NCI-H128 (cell line): ENCODE measurements at regions not wholly inside any gene's neighbourhood (a gene's known extent, or its start where the extent isn't known, plus 50 kb on each side); places are given as distances from the start of the nearest gene placed in this dataset.
"Not testable (repeated sequence)": the region's sequence is repeated elsewhere in the genome, so short reads cannot be mapped to it uniquely, and the experiment has no call there.

ENCODE experiments used
- DNase-seq: peaks from one replicate; lab custom pipeline; 2025; ENCODE audit not compliant: unreplicated experiment; lab: John Stamatoyannopoulos, UW

DNA sequence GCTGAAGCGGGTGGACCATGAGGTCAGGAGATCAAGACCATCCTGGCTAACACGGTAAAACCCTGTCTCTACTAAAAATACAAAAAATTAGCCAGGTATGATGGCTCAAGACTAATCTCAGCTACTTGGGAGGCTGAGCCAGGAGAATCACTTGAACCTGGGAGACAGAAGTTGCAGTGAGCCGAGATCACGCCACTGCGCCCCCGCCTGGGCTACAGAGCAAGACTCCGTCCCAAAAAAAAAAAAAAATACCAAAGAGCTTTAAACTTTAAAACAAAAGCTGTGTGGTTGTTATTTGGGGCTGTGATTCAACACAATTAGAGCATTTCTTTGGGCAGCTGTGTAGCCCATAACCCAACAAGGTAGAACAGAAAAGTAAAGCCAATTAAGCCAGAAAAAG is 259.9 kb downstream of the GALC start:
- DNase-seq: not testable (repeated sequence)

DNA sequence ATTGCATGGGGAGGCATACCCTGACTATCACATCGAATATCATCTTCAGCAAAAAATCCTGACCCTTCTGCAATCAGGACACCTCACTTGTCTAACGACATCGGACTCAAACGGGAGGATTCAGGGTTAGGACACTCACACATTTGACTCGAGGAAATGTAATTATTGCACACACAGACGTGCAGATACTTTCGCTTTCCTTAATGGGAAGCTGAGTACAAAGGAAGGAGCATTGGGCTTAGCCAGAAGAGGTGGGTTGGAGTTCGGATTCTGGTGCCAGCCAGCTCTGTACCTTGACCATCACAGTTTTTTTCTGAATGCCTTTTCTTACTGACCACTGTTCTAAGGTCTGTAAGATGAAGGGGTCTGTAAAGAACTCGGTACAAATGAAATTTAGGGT is 260.4 kb downstream of the GALC start:
- no peak for DNase-seq

DNA sequence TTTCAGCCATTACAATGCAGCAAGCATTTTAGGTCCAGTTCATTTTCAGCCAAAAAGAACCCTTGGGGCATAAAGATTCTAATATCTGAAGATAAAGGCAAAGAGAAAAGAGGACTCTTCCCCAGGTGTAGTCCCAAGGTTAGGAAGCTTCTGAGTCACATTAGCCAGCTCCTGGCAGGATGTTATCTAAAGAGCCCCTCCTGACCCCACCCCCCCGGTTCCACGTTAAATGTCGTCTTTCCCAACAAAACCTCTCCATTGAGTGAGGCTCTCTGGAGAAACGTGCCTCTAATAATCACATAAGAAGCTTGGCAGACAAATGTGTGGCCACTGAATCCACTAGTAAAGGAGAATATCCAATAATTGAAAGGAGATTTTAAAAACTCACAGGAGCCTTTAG is 267.7 kb downstream of the GALC start:
- no peak for DNase-seq

DNA sequence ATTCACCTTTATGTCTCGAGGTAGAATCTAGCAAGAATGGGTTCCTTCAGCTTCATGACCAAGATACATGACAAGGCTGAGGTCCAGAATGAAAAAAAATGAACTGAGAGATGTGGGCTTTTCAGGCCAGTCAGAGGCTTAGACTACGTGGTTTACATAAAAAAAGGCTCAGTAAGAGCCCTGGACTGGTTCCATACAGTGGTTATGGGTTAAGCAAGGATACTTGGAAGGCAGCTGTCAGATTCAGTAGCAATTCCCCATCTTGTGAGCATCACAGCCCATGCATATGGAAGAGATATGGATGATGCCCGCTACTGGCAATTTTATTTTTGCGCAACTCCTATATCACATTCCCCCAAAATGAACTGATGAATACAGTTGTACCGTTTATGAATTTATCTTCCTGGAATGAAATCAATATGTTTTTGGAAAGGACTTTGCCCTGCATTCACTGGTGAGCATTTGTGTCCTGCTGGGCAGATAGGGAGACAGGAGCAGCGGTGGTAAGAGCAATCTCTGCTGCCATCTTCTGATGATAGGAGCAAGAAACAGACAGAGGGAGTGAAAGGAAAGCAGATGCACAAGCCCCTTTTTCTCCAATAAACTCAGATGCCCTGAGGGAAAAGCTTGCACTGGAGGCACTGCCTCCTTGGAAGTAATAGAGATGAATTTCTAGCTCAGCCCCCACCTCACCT is 280.4 kb downstream of the GALC start:
- DNase-seq: no peak

DNA sequence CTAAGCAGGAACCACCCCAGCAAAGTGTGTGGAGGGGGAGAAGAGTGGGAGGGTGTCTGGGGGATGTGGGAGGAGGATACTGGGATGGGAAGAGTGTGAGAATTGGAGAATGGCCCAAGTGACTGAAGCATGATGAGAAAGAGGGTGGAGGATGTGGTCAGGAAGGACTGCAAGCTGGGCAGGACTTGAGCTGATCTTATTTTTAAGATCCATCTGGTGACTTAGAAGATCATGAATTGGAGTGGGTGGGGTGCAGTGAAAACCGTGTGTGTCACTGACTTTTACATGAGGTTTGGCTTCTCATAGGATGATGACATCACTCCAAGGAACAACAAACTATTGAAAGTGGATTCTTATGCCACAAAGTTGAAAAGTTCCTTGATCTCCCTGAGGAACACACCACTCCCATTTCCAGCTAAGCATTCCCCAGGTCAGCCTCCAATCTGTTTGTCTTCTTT is 287.5 kb downstream of the GALC start:
- DNase-seq: no peak

DNA sequence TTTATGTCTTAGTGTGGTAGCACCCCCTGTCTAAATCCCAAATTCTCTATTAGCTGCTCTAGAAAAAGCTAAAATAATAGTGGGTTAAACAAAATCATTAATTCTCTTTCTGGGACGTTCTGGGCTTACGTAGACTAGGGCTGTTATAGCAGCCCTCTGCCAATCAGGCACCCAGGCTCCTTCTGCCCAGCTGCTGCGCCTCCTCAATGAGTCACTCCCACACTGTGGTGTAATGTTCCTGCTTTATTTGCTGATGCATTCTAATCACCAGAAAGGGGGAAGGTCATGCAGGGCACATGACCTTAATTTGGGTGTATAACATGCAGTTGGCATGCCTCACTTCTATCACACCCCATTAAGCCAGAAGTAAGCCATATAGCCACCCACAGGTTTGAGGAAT is 294.5 kb downstream of the GALC start:
- no peak for DNase-seq

DNA sequence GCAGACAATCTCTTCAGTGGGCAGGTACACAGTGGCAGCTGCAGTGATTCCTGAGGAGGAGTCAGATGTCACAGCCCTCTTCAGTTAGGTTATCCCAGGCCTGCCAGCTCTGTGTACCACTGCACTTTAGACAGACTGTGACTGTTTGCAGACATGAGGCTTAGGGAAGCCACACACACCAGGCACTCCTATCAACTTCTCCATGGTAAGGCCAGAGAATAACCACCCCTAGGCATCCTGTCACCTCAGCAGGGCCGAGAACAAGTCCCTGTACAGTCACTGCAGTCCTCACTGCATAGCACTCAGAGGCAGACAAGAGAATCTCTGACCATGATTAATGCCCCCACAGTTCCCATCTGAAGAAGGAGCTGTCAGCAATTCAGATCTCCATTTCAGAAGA is 296.5 kb downstream of the GALC start:
- DNase-seq: peak; percentile 24

DNA sequence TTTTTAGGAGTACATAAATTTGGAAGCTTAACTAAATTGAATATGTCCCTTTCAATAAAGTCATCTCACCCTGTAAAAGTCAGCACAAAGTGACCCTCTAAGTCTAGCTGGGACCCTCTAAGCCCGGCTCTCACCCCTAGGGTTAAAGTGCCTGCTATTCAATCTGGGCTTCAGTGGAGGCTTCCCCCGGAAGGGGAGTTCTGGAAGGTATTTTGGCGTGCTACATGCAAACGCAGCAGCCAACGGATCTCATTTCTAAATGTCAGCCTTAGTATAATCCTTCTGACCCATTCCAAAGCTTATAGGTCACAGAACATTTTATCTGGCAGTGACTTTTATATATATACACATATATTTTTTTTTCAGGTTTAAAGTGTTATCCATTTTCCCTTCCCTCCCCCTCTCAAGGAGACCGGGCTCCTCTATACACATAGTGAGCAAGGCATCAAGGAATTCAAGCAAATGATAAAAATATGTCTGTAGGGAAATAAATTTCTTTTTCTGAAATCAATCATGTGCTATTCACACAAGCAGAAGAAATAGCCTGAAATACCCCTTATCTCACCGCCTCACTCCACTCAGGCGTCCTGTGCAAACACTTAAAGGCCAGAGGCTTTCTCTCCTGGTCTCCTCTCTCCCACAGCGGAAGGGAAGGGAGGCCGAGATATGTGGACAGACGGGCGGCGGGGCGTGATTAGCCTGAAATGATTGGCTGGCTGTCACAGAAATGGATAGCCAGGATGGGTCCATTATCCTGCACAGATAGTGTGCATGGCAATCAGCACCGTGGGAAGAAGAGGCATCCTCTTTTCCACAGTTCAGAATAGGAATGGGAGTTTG is 301.7 kb downstream of the GALC start:
- DNase-seq: no peak

DNA sequence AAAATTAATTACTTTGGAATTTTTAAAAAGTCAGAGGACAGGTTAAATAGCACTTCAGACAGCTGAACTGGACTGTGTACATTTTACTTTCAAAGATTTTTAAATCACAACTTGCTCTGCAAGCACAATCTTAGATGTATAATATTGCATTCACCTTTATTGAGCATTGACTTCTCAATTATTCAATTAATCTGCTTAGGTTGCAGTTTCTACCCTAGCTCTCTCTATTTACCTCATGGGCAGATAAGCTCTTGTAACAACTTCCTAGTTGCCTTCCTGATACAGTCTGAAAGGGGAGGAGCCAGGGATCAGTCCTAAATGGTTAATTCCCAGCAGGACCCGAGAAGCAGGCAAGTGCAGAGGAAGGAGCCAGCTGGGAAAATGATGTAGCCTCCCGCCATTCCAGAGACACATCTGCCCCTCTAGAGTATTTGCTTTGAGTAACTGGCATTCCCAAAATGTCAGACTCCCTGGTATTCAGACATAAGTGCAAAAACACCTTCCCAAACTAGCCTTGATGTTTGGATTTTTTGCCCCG is 302.8 kb downstream of the GALC start:
- no peak for DNase-seq

DNA sequence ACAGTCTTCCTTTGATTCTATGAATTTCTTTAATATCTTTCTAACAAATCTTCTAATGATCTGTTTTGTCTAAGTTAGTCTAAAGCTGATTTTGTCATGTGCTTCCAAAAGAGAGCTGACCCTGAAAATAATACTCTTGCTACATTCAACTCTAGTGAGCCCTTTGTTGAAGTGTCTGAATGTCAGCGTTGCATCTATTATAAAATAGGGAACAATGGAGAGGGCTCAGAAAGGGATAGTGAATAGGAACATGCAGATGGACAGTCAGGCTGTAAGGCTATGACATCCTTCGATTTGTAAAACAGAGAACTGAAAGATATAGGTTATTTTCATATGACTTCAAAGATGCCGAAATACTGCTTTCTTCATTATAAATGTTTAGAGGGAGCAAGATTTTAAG is 304.5 kb downstream of the GALC start:
- no peak for DNase-seq

DNA sequence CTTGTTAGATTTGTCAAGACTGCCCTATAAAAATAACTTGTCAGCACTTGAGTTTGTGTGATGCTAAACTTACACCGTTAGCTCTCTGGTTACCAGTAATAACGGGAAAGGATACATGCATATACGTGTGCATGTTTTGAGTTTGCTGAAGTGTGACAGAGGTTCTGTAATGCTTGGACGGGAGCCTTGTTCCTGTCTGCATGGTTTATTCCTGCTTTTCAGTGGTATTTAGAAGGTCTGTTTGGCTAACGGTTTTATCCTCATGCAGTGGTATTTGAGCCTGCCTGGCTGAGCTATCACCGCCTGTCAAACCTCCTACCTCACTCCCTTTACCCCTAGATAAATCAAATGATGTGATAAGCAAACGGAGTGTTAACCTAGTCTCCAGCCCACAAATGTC is 305.6 kb downstream of the GALC start:
- DNase-seq: no peak

DNA sequence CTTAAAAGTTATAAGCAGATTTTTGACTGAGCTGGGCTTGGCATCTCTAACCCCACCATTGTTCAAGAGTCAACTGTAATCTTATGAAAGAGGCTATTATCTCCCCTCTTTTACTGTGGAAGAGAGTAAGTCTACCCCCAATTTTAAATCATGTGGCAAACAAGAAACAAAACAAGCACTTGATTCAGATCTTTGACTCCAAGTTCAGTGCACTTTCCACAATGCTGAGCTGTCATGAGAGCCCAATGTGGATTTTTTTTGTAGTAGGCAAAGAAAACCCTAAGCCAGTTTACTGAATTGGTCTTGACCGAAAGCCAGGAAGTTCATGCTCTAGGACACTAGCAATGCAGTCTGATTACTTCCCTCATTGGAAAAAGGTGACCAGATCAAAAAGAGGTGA is 306.2 kb downstream of the GALC start:
- no peak for DNase-seq

DNA sequence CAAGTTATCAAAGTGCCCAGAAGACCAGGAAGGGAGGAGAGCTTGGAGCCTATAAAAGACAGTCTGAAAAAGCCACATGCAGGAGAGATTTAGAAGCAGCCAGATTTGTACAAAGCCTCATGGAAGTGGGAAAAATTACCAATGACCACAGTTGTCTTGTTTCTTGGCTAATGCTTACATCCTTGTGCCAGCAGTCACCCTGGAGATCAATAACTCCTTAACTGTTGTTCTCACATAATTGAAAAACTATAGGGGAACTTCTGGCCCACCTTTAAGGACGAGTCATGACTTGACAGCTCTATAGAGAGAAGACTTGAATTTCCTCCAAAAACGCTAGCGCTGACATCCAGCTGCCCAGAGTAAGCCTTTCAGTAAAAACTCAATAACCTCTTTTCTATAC is 313.1 kb downstream of the GALC start:
- DNase-seq: no peak

DNA sequence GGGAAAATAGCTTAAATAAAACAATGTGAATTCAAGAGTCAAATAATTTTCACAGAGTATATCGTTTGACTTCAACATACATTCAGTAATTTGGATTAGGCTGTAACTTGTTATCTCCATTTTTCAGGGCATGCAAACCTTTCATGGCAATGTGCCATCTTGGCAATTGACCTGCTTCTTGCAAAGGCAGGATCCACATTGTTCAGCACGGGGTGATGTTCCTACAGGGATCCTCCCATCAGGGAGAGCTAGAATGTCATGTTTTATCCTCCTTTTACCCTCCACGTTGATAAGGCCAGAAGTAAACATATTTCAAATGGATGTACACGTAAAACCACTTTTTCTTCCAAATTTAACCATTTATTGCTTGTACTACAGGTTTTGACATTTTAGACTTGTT is 314.4 kb downstream of the GALC start:
- no peak for DNase-seq

DNA sequence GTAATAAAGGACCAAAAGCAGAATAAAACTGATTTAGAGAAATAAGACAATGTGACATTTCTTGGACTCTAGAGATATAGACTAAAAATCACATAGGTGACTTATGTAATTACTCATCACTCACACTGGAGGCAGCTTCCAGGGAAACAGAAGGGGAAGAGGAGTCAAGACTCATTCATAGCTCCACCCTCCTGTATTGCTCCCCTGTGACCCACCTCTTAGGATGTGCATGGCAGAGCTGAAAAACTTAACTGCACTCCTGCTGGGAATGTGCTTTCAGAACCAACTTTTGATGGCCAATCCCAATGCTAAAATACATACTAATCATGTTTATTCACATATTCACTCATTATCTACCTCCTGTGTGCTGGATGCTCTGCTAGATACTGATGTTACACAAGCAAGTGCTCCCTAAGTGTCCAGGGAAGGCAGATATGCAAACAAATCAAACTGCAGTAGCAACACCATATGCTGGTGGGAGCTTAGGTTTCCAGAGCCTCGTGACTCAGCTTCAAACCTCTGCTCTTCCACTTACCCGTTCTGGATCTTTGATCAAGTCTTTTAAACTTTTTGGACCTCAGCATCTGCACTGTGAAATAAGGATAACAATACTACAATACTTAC is 316.1 kb downstream of the GALC start:
- DNase-seq: no peak

DNA sequence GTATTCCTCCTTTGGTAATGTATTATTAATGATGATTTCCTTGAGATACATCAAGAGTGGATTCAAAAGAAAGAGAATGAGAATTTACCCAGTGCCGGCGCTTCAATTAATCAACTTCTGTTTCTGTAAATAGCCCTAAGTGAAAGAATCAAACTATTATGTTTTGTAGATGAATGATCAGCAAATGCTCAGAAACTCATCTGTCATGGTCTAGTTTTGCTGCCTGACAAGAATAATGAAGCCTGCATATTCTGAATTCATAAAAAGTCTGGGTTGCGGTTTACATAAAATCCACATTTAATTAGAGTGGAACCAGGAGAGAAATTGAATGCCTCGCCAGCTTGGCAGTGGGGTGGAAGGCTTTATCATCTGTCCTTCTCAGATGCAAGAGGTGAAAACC is 325.3 kb downstream of the GALC start:
- no peak for DNase-seq

DNA sequence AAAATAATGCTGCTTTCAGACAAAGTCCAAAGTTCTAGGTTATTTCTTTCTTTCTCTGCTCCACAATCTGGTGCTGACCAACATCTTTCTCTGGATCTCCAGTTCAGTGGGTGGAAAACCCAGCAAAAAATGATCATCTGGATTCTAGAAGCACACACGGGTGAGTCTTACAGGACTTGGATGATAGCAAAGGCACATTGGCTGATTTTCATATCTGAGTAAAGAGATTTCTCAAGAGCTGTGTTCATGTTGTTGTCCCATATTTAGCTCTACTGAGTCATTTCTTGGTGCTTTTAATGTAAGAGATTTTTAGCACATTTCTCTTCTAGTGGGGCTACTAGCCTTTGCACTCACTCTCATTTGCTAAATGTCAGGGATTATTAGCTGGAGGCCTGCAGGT is 336.7 kb downstream of the GALC start:
- DNase-seq: no peak

DNA sequence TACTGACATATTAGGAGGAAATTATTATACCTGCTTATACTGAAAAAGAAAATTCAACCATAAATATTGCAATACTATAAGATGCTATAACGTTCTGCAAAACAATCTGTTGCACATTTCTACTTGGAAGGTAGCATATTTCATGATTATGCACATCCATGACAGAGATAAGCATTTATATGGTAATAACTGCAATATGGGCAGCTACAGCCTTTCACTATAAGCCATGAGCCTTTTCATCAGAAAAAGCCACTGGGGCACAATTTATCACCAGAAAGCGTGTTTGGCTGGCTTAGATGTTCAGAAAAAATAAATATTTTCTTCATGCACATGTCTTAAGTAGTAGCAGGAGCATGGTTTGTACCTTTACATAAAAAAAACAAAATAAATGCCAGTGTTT is 340.7 kb downstream of the GALC start:
- DNase-seq: no peak

DNA sequence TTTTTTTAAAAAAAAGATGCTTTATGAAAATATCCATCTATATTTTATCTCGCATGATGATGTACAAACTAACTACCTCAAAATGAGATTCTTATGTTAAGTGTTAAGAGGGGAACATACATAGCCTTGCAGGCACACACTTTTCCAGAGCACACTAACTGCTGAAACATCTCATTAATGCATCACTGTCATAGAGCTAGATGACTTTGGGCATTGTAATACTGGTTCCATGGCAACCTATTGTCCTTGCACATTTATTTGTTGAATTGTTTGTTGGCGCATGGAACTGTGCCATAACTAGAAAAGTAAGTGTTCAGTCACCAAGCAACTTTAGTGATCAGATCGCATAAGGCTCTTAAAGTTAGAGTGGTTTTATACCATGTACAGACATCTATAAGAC is 348.3 kb downstream of the GALC start:
- peak; percentile 12 for DNase-seq

DNA sequence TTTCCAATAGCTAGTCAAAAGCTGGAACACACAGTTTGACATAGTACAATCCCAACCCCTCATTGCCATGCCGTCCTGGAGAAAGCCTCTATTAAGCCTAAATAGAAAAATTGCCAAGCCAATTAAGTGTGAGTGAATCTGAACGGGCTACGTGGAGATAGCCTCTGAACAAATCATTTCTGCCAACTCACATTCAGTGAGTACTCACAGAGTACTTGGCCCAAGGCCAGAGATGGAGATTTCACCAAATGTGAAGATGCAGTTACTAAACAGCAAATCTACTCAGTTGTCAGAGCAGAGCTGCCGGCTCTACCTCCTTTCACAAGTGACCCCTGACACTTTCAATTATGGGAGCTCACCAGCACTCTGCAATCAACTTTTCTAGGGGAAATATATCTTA is 350.0 kb downstream of the GALC start:
- DNase-seq: peak; percentile 68

DNA sequence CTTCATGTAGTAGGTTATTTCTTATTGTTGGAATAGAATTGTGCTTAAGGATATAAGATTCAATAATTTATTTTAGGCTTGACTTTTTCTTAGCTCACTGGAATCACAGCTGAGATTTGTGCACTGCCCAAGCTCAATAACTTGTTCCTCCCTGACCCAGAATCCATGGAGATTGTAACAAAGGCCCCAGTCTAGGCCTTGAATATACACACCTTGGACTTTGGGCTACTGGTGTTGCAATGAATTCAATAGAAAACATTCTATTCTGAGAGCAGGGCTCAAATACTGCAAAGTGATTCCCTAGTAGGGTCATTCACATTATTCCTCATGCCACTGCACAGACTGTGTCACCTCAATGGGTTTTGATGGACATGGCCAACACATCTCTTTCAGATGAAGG is 352.4 kb downstream of the GALC start:
- no peak for DNase-seq

DNA sequence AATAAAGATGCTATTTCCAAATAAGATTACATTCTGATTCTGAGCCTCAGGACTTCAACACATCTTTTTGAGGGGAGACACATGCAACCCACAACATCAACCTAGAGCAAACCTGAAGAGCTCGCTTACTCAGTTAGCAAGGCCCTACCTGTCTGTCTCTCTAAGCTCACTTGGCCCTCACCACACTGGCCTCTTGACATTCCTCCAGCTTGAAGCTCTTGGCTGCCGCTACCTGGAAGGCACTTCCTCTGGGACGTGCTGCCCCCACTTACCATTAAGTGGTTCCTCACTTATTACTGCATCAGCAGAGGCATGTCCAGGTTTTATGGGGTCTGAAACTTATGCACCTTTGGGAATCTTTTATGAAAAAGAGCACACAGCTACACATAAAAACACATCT is 354.8 kb downstream of the GALC start:
- no peak for DNase-seq
